COR-L47 (cell line): ENCODE measurements at regions not wholly inside any gene's neighbourhood (a gene's known extent, or its start where the extent isn't known, plus 50 kb on each side); places are given as distances from the start of the nearest gene placed in this dataset.
A peak's percentile ranks its signal among the peaks of the same experiment; 100 is the strongest.

ENCODE experiments used
- DNase-seq: peaks from one replicate; lab custom pipeline; 2025; lab: John Stamatoyannopoulos, UW

DNA sequence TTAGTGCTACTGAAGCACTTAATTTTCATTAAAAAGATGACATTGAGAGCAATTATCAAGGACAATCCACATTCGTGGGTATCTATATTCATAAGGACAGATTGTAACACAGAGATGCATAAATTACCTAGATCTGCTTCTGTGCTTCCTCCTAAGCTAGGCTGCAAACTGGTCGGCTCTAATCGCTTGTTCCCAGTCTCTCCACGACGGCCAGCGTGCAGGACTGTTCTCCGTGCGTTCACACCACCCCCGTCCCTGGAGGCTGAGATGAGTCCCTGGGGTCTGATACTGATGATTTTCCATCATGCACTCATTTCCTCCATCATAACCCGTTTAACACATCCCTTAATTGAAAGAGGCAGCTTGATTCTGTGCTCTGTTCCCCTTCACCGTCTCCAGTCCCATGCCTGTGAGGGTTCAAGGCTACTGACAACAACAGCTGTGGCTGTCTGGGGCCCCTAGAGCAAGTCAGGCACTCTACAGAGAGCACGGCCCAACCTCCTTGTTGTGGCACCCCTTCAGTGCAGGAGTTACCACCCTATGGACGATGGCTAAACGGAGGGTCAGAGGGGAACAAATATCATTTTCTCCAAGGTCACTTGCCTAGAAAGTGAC, 469.6 kb downstream of the NPHP4 start:
- no peak for DNase-seq

DNA sequence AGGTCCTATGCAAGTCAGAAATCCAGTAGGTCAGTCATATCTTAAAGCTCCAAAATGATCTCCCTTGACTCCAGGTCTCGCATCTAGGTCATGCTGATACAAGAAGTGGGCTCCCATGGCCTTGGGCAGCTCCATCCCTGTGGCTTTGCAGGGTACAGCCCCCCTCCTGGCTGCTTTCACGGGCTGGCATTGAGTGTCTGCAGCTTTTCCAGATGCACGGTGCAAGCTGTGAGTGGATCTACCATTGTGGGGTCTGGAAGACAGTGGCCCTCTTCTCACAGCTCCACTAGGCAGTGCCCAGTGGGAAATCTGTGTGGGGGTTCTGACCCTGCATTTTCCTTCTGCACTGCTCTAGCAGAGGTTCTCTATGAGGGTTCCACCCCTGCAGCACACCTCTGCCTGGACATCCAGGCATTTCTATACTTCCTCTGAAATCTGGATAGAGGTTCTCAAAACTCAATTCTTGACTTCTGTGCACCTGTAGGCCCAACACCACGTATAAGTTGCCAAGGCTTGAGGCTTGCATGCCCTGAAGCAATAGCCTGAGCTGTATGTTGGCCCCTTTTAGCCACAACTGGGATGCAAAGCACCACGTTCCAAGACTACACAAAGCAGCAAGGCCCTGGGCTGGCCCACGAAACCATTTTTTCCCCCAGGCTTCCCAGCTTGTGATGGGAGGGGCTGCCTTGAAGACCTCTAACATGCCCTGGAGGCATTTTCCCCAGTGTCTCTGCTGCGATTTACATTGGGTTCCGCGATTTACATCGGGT, 472.7 kb downstream of the NPHP4 start:
- DNase-seq = no peak

DNA sequence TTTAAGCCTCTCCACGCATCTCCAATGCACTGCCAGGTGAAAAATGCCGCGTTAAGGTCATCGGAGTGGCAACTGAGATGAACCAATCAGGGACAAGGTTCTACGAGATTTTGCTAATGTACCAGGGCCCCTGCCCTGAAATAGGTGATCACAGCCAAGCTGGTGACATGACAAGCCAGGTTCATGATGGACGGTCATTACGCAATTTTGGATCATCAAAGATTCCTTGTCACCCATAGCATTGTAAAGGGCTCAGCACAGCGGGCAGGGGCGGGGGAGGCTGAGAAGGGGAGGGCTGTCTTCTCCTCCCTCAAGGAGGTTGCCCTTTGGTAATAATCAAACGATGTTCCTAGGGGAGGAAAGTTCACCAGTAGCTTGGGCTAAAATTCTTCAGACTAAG, 475.5 kb downstream of the NPHP4 start:
- DNase-seq = no peak

DNA sequence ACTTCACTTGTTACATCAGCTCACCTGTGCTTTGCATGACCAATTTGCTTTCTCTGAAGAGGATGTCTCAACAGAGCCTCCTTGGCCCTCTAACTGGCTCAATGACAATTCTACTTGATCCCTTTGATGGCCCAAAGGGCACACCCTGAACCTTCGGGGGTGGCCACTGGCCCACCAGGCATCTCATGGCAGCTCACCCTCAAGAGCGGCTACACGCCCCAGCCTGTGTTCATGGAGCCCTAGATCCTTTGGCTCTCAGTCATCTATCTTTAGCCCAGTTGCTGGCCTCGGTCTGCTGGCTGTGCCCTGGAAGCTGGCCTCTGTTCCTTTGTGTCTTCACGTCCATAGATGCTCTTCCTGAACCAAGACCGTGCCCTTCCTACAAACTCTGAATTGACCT, 476.7 kb downstream of the NPHP4 start:
- no peak for DNase-seq

DNA sequence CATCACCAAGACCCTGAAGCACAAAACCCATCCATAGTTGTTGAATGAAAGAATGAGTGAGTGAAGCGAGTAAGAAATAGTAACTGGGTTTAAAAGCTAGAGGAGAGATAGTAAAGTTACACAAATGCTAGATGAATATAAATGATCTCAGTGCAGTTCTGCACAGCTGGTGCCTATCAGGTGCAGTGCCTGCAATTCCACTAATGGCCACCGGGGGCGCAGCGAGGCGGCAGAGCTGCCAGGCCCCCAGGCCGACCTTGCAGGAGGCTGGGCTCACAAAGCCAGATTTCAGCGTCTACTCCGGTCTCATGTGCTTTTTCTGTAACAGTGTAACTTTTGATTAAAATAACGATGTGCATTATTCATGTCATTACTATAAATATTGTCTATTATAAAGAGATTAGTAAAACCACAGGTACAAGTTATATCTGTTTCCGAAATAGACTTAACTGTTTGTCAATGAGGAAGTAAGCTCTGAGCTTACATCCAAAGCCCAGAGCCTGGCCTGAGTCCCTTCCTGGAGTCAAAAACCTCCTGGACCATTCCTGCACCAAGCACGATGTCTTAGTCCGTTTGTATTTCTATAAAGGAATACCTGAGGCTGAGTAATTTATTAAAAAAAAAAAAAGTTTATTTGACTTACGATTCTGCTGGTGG, 477.6 kb downstream of the NPHP4 start:
- peak; percentile 52 for DNase-seq

DNA sequence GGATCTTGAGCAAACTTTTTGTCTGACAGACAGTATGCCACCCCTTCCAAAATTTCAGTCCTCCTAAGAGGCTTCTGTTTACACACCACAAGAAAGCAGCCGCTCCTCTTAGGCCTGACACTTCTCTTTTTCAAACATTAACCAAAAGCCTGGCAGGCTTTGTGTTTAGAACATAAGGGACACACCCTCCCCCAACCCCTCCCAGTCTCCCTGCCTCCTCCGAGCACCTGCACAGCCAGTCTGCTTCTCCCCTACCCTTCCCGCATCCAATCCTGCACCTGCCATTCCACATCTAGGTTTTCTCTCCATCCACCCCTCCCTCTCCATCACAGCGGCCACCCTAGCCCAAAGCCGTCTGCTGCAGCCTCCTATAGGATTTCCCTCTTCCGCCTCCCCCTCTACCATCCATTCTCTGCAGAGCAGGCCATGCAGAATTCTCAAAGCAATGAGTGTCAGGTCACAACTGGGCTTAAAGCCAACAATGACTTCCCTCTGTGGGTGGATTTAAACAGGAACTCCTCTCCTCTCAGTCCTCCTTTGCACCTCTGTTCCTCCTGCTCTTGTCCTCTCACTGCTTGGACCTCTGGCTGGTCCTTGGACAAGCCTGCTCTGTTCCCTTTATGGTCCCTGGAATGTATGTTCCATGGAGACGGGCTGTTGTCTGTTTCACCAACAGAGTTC, 478.2 kb downstream of the NPHP4 start:
- DNase-seq = peak; percentile 98

DNA sequence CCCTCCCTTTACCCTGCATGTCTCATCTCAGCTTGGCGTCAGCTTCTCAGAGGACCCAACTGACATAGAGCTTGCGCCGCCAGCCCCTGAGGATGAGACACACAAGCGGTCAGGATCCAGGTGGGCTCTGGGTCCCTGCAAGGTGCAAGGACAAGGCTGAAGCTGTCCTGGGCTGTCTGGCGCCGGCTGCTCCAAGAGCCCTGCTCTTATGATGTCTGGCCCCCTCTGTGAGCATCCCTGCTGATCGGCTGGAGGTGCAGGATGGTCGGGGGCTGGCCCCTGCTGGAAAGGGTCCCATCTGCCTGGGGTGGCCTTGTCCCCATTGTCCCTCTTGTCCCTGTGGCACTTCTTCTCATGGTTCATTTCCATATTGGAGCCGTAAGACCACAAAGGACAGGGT, 479.0 kb downstream of the NPHP4 start:
- no peak for DNase-seq

DNA sequence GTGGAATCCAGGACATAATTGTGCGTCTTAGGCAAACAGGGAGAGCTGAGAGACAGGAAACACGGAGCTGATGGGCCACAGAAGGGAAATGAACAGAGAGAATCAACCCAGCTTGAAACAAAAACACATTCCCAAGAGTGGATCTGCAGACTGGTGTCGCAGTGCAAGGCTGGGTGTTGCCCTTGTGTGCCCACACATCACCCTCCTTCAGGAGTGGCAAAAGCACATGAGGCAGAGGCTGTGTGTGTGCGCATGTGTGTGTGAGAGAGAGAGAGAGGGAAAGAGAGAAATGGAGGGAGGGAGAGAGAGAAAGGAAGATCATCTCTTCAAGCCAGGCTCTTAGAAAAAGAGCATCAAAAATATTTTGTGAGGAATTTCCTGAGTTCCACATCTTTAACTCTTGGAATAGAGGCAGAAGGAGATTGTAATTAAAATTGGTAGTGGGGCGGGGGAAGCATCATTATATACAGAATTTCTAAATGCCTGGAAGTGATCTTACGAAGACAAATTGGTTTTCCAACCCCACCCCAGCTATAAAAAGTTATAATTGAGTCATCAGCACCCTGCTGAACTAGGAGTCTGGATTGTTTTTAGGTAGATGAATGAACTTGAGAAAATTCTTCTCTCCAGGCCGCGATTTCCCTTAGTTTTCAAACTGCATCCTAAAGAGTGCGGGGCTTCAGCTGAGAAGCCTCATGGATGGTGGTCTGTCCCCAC, 480.7 kb downstream of the NPHP4 start:
- no peak for DNase-seq

DNA sequence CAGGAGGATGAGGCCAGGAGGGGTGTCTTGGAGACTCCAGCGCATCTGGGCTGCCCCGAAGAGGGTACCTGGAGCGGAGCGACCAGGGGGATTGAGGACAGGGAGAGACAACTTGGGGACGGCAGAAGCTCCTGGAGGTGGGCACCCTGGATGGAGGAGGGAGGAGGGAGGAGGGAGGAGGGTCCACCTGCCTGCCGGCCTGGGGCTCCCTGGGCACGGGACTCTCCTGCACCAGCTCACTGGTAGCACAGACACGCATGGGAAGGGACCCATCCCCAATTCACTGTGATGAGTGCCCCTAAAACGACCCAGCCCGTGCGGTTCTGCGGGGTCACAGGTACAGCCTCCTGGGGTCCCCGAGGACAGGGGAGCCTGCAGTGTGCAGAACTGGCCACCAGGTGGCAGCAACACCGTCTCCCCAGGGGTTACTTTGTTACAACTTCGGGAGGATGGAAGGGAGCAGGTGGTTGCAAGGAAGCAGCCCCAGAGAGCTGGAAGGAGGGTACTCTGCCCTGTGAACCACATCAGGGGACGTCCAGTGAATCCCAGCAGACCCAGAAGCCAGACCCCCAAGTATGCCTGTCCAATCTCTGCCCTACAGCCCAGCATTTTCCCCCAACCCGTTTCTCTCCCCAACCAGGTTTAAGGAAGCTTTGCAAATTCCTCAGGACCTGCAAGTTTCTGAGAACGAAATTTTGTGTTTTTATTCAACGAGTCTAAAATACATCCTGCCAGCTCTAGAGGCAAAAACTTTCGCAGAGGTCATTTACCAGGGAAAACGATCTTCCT, 482.4 kb downstream of the NPHP4 start:
- peak; percentile 38 for DNase-seq

DNA sequence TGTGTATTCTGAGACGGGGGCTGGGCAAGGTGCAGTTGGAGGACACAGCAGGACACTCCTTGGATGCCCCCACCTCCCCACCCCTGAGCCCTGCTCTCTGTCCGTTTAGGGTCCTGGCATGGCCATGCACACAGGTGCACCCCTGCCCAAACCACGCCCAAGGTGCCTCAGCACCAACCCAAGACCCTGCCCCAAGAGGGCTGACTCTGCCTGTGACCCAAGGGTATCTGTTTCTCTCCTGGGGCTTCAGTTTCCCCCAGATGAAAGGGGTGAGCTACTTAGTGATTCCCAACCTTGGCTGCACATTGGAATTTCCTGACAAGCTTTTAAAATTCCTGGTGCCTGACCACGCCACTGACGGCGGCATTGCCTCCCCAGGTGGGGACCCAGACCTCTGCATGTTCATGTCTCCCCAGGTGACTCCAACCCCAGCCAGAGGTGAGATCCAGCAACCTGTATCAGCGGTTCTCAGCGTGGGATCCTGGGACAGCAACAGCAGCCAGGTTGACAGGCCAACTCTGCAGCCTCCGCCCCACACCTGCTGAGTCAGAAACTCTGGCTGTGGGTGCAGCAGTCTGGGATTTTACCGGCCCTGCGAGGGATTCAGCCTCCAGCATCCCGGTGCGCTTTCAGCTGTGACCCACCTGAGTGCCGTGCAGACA, 483.4 kb downstream of the NPHP4 start:
- no peak for DNase-seq

DNA sequence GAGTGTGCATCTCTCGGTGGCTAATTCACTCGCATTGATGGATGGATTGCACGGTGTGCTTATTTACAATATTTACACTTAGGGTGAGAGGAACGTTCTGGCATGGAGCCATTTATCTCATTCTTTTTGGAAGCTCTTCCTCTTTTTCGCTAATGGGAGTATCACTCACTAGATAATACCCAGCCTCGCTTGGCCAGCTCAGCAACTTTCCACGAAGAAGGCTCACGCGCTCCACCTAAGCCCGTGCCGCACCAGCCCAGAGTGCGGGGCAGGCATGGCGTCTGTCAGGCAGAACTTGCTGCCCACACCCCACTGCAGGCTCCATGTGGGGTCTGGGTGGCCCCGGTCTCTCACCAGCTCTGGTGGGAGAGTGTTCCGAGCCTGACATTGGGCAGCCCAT, 484.9 kb downstream of the NPHP4 start:
- peak; percentile 50 for DNase-seq

DNA sequence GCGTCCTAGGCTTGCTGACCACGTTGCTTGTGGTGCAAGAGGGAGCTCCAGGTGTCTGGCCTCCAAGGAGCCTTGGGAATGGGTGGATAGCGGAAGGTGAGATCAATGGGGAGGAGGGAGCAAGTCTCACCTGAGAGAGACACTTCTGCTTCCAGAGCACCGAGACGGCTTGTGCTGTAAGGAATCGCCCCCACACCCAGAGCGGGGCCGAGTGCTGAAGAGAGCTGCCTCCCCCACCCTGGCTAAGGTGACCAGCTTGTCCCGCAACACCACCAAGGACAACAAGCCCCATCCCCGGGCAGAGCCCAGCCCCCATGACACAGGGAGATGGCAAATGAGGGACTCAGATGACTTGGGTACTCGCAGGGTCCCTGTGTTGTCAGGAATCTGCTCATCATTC, 485.6 kb downstream of the NPHP4 start:
- no peak for DNase-seq

DNA sequence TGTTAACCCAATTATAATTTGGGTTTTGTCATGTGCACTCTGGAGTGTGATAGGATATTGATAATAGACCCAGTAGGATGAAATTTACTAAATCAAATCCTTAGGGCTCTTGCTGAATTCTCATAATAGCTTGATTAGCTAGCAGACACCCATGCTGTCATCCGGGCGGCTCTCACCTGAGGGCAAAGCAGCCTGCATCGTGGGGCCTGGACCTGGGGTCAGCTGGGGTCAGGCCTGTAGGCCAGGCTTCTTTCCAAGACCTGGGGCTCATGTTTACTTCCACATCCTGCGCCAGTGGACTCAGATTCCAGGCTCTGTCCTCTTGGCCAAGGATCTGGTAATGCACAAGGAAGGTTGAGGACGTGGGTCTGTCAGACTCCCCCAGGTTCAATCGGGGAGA, 486.3 kb downstream of the NPHP4 start:
- DNase-seq = no peak

DNA sequence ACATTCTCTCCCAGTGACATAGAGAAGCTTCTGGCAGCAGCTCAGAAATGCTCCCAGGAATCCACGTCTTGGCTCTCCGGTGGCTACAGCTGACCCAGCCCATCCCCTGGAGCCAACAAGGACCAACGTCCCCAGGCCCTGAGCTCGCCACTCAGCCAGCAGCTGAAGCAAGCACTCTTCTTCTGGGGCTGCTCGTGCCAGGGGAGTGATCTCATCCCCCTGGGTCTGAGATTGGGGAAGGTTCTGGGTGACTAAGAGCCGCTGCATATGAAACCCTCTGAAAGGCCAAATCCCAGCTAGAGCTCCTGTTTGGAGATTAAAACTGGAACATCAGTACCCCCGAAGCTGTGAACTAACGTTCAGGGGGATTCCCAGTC, 487.9 kb downstream of the NPHP4 start:
- no peak for DNase-seq

DNA sequence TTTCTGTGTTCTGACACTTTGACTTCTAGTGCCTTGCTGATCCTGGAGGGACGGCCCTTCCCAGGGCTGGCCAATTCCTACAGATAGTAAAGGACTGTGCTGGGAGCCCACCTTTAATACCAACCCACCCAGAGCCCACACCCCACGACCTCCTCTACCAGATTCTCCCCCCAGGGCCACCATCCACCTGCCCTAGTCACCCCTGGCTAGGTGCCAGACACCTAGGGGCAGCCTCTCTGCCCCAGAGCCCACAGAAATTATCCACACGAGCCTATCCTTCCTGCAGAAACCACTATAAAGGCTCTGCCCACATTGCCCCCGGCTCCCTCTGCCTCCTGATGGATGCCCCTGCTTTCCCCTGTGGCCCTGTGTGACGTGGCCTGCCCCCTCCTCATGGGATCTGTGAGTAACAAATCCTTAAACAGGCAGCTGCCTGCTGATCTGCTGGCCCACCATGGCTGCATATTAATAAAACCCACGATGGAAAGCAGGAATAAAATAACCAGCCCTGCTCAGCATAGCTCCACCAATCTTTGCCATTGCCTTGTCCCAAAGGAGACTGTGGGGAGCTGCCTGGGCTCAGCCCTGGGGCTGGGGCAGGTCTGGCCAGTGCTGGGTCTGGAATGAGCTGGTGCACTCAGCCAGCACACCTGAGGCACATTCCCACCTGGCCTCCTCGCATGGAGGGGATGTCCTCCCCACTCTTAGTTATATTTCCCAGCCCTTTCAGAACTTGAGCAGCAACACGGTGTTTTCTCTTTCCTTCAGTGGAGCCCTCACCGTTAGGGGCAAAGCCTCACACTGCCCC, 488.5 kb downstream of the NPHP4 start:
- DNase-seq = no peak

DNA sequence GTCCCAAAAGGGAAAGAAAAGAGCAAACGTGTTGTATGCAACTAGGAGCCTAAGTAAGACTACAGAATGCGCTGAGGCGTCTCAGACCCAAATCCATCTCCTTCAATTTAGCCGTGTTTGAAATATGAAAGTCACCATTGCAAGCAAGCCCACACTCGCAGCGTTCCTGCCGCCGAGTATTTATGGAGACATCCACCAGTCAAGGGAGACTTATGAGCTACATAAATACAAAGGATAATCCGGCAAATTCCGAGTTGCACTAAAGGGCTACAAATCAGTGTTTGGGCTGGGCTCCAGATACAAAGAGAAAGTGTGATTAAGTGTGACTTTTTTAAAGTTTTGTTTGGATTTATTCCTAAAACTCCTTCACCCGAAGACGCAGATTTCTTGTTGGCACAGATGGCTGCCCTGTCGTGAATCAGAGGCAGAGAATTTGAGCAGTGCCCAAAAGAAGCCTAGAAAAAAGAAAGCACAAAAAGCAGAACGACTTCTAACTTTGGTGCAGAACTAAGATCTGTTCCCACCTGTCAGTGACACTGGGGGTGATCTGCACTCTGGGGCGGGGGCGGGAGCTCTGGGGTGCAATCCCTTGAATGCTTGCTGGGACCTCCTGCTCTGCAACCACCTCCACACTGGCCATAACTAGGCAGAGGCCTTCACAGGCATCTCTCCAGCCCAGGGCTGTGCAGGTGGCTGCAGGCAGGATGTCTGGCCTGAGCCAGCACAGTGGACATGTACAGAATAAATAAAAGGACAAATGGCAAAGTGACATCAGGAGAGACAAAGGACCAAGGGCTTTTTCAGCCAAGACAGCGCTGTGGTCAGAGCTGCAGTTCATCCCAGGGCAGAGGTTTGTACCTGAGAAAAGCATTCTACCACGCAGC, 489.7 kb downstream of the NPHP4 start:
- no peak for DNase-seq

DNA sequence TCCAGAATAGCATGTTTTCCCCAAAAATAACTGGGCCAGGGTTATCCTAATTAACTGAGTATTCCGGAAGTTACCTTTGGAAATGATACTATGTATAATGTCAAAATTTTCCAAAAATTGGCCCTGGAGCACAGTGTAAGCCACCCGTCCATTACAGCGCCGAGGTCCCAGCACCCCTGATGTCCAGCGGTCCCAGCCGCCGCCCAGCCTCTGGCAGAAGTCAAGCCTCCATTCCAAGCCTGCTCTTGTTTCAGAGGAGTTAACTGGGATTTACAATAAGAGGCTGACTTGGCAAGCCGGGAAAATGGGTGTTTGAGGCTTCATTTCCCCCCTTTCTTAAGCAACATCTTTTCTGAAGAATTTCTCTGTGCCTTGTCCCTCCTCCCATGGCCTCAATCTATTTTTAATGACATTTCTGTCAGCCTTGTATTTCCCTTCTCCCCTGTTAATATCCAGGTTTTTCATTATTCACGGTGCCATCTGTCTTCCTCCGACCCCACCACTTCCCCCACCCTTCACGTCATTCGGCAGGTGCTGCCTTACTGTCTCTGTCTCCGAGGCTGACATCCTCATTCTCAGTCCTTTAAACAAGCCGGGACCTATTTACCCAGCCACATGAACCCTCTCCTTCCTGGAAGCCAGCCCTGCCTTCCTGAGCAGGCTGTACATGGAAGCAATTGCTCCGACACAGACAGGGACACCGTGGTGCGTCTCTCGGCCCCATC, 490.9 kb downstream of the NPHP4 start:
- no peak for DNase-seq

DNA sequence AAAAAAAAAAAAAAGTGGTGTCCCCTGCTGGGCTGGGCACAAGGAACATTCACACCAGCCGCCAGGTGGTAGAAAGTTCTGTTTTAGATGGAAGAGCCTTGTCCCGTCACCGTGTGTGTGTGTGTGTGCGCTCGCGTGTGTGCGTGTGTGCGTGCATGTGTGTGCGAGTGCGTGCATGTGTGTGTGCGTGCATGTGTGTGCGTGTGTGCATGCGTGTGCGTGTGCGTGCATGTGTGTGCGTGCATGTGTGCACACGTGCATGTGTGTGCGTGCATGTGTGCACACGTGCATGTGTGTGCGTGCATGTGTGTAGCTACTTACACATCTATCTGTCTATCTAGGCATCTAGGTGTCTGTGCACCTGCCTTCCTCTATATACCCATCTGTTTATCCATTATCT, 491.7 kb downstream of the NPHP4 start:
- DNase-seq = no peak
